ENCODE measurements at regions not wholly inside any gene's neighbourhood (a gene's known extent, or its start where the extent isn't known, plus 50 kb on each side); places are given as distances from the start of the nearest gene placed in this dataset.

- Mint-ChIP-seq H3K36me3 (ENCODE audit: low read depth) (peaks cover 5% of the 10 kb centered on the region), H3K27ac (no peak overlapping the region), H3K27me3 (ENCODE audit: low read depth, poor library complexity) (no peaks in the 10 kb centered on the region), H3K4me1 (no peaks in the 10 kb centered on the region), H3K9me3 (peaks cover 27% of the 10 kb centered on the region), H3K4me3 (no peak overlapping the region)
- DNase-seq, result no peak
- TF ChIP-seq, protein P1, sequence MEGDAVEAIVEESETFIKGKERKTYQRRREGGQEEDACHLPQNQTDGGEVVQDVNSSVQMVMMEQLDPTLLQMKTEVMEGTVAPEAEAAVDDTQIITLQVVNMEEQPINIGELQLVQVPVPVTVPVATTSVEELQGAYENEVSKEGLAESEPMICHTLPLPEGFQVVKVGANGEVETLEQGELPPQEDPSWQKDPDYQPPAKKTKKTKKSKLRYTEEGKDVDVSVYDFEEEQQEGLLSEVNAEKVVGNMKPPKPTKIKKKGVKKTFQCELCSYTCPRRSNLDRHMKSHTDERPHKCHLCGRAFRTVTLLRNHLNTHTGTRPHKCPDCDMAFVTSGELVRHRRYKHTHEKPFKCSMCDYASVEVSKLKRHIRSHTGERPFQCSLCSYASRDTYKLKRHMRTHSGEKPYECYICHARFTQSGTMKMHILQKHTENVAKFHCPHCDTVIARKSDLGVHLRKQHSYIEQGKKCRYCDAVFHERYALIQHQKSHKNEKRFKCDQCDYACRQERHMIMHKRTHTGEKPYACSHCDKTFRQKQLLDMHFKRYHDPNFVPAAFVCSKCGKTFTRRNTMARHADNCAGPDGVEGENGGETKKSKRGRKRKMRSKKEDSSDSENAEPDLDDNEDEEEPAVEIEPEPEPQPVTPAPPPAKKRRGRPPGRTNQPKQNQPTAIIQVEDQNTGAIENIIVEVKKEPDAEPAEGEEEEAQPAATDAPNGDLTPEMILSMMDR (IDR thresholded peaks at IDR 0.05), result no peak
Measured at GRCh38 chr5:52531105-52531504, 256.6 kb upstream of the ITGA1 start.

DNA sequence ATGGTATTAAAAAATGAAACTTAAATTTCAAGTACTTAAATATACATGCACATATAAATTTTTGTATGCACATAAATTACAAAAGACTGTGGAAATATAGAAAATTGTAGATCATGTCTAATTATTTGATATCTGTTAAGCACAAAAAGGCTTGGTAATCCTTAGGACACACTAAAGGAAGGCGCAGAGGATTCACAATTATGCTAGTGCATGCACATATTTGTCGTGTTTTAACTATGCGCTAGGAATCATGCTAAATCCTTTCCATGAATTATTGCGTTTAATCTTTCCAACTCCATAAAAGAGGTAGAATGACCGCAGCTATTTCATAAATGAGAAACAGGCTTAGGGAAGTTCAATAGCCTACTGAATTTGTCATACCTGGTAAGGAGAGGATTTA is 244.1 kb upstream of the ITGA1 start:
- no peaks in the 10 kb centered on the region for H3K36me3 Mint-ChIP-seq (ENCODE audit: low read depth)
- TF ChIP-seq, protein P1 (IDR thresholded peaks at IDR 0.05), result no peak
- H3K4me1 Mint-ChIP-seq, result no peaks in the 10 kb centered on the region
- no peak overlapping the region for H3K27ac Mint-ChIP-seq
- no peak overlapping the region for H3K4me3 Mint-ChIP-seq
- H3K27me3 Mint-ChIP-seq (ENCODE audit: low read depth, poor library complexity), result peaks cover 3% of the 10 kb centered on the region
- peaks cover 2% of the 10 kb centered on the region for H3K9me3 Mint-ChIP-seq
- DNase-seq, result no peak

- peaks cover 3% of the 10 kb centered on the region for H3K27me3 Mint-ChIP-seq (ENCODE audit: low read depth, poor library complexity)
Measured at GRCh38 chr5:52544738-52545137, 243.0 kb upstream of the ITGA1 start.

GRCh38 chr5:52554293-52554692 is 233.4 kb upstream of the ITGA1 start:
- DNase-seq, result no peak
- H3K4me1 Mint-ChIP-seq, result no peaks in the 10 kb centered on the region
- H3K36me3 Mint-ChIP-seq (ENCODE audit: low read depth), result no peaks in the 10 kb centered on the region
- TF ChIP-seq, protein P1 (IDR thresholded peaks at IDR 0.05), result no peak
- H3K4me3 Mint-ChIP-seq, result no peak overlapping the region
- H3K27ac Mint-ChIP-seq, result no peak overlapping the region
- H3K9me3 Mint-ChIP-seq, result no peaks in the 10 kb centered on the region
- no peaks in the 10 kb centered on the region for H3K27me3 Mint-ChIP-seq (ENCODE audit: low read depth, poor library complexity)

More at GRCh38 chr5:52544738-52545137, 243.0 kb upstream of the ITGA1 start:
- Mint-ChIP-seq H3K4me3 (no peak overlapping the region), H3K36me3 (ENCODE audit: low read depth) (no peaks in the 10 kb centered on the region), H3K9me3 (peaks cover 2% of the 10 kb centered on the region), H3K4me1 (no peaks in the 10 kb centered on the region), H3K27ac (no peak overlapping the region)
- DNase-seq, result no peak
- TF ChIP-seq, protein P1 (IDR thresholded peaks at IDR 0.05), result no peak

GRCh38 chr5:52560366-52560765 is 227.3 kb upstream of the ITGA1 start:
- Mint-ChIP-seq H3K27ac (no peak overlapping the region), H3K27me3 (ENCODE audit: low read depth, poor library complexity) (no peaks in the 10 kb centered on the region), H3K36me3 (ENCODE audit: low read depth) (no peaks in the 10 kb centered on the region), H3K9me3 (no peaks in the 10 kb centered on the region), H3K4me1 (no peaks in the 10 kb centered on the region), H3K4me3 (no peak overlapping the region)
- DNase-seq, result no peak
- TF ChIP-seq, protein P1 (IDR thresholded peaks at IDR 0.05), result no peak

DNA sequence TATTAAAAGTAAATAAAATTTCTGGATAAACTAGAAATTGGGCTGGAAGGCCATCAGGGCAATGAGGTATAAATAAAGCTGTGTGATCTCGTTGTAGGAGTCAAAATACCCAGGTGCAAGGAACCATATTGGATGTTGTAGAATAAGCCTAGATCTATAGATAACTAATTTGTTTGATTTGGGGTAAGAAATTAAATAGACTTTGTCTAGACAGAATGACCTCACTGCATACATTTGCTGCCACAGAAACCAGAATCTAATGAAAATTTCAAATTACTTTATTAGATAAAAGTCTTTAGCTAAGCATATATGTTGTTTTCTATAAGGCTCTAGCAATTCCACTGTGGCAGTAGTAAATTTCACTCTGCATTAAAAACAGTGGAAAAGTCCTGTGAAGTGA is 225.2 kb upstream of the ITGA1 start:
- Mint-ChIP-seq H3K27ac (no peak overlapping the region), H3K36me3 (ENCODE audit: low read depth) (no peaks in the 10 kb centered on the region), H3K27me3 (ENCODE audit: low read depth, poor library complexity) (no peaks in the 10 kb centered on the region), H3K4me1 (no peaks in the 10 kb centered on the region), H3K9me3 (no peaks in the 10 kb centered on the region), H3K4me3 (no peak overlapping the region)
- TF ChIP-seq, protein P1 (IDR thresholded peaks at IDR 0.05), result no peak
- no peak for DNase-seq
